Gastrocnemius medialis (tissue), 4 donors: ENCODE measurements at regions not wholly inside any gene's neighbourhood (a gene's known extent, or its start where the extent isn't known, plus 50 kb on each side); places are given as distances from the start of the nearest gene placed in this dataset.

ENCODE experiments used
- ATAC-seq, 2 donors: fragments of 150-250 bp; one replicate each; pipeline ENCODE4 v1.9.1; 2016
- DNase-seq, 2 donors: peaks; one replicate each; pipeline ENCODE4 v3.0.0-alpha.2; 2019
- H3K27ac ChIP-seq, 4 donors: fragments of 200-600 bp; sonication (generic); 1 replicate in 1 of 4; 2 replicates in 3 of 4; pipeline ENCODE4 v1.5.1; 2016 to 2018; ENCODE audit warnings: mild to moderate bottlenecking in 2 of 4, moderate library complexity in 1 of 4
- H3K27me3 ChIP-seq, 3 donors: fragments of 200-600 bp; sonication (generic) in 2 of 3; 1 replicate in 1 of 3; 2 replicates in 2 of 3; pipeline versions ENCODE4 v1.5.1 to v1.6.0; 2016 to 2019; ENCODE audit warnings: mild to moderate bottlenecking in 1 of 3, moderate library complexity in 1 of 3
- H3K36me3 ChIP-seq, 2 donors: fragments of 200-600 bp; sonication (generic) in 1 of 2; one replicate each; pipeline ENCODE4 v1.5.1; 2017 to 2018
- H3K4me1 ChIP-seq, 2 donors: fragments of 200-600 bp; sonication (generic) in 1 of 2; one replicate each; pipeline ENCODE4 v1.5.1; 2016 to 2017; ENCODE audit warnings: mild to moderate bottlenecking in 2 of 2
- H3K4me3 ChIP-seq, 4 donors: fragments of 200-600 bp; sonication (generic) in 3 of 4; 1 replicate in 1 of 4; 2 replicates in 3 of 4; pipeline ENCODE4 v1.5.1; 2016 to 2019; ENCODE audit warnings: mild to moderate bottlenecking in 2 of 4
- H3K9me3 ChIP-seq, 3 donors: fragments of 200-600 bp; sonication (generic) in 2 of 3; 1 replicate in 1 of 3; 2 replicates in 2 of 3; pipeline ENCODE4 v1.5.1; 2016 to 2019
- POLR2A ChIP-seq, 2 donors: fragments of 450-650 bp; IDR thresholded peaks; one replicate each; pipeline ENCODE4 v1.6.1; 2017; ENCODE audit warnings: antibody characterized with exemption in 2 of 2, mild to moderate bottlenecking in 2 of 2, moderate library complexity in 2 of 2
- in situ Hi-C, 4 donors: fragments of 200-750 bp; cut with MboI; loops; one replicate each; pipeline versions ENCODE4 v1.15.0 to v1.8.0; 2017; ENCODE audit warnings: low sequenced_read_pairs in 4 of 4
- intact Hi-C: fragments of 100-400 bp; cut with DNase I; formaldehyde crosslinking; loops from one replicate; pipeline ENCODE4 v1.15.1; 2023; ENCODE audit warnings: low total_unique reads
- TF ChIP-seq, protein P1 (sequence below), 5 experiments: fragments of 450-650 bp in 3 of 5; fragments of 200-600 bp in 2 of 5; sonication (generic) in 2 of 5; IDR thresholded peaks in 4 of 5; conservative IDR thresholded peaks in 1 of 5; 1 replicate in 4 of 5; 2 replicates in 1 of 5; pipeline ENCODE4 v1.5.1; 2016 to 2019; ENCODE audit warnings: antibody characterized with exemption in 5 of 5, mild to moderate bottlenecking in 3 of 5, moderate library complexity in 3 of 5

- no peaks in the 10 kb centered on the region for H3K36me3 ChIP-seq
- ATAC-seq (no peak), DNase-seq (no peak)
- in situ Hi-C loops = no loop called here
- intact Hi-C loops = no loop called here
- TF ChIP-seq, protein P1, sequence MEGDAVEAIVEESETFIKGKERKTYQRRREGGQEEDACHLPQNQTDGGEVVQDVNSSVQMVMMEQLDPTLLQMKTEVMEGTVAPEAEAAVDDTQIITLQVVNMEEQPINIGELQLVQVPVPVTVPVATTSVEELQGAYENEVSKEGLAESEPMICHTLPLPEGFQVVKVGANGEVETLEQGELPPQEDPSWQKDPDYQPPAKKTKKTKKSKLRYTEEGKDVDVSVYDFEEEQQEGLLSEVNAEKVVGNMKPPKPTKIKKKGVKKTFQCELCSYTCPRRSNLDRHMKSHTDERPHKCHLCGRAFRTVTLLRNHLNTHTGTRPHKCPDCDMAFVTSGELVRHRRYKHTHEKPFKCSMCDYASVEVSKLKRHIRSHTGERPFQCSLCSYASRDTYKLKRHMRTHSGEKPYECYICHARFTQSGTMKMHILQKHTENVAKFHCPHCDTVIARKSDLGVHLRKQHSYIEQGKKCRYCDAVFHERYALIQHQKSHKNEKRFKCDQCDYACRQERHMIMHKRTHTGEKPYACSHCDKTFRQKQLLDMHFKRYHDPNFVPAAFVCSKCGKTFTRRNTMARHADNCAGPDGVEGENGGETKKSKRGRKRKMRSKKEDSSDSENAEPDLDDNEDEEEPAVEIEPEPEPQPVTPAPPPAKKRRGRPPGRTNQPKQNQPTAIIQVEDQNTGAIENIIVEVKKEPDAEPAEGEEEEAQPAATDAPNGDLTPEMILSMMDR (IDR thresholded peaks at IDR 0.05 in 4 of 5, conservative IDR thresholded peaks at IDR 0.05 in 1 of 5) = no peak
- TF ChIP-seq POLR2A (IDR thresholded peaks at IDR 0.05) = no peak
- no peaks in the 10 kb centered on the region for H3K27me3 ChIP-seq
- no peaks in the 10 kb centered on the region for H3K9me3 ChIP-seq
- H3K27ac ChIP-seq = no peak overlapping the region
- H3K4me3 ChIP-seq = no peak overlapping the region
- H3K4me1 ChIP-seq = no peaks in the 10 kb centered on the region
Measured at GRCh38 chrX:114152801-114153200, 431.1 kb upstream of the HTR2C start.

DNA sequence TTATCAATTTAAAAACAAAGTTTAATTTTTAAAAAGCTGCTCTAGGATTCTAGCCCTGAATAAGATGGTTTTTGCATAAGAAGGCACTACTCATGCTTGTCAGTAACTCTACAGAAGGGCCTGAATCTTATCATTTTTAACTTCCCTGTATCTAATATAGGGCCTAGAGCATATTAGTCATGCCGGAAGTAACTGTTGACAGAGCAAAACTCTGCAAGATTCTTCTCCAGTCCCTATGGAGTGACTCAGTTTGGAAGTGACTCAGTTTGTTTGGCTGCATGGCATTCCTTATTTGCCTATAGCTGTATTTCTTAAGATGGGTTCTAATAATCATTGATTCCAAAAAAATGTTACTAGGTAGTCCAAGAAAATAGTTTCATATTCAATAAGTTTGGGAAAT is 431.8 kb upstream of the HTR2C start:
- Histone ChIP-seq H3K27ac (no peak overlapping the region), H3K4me1 (no peaks in the 10 kb centered on the region)

DNA sequence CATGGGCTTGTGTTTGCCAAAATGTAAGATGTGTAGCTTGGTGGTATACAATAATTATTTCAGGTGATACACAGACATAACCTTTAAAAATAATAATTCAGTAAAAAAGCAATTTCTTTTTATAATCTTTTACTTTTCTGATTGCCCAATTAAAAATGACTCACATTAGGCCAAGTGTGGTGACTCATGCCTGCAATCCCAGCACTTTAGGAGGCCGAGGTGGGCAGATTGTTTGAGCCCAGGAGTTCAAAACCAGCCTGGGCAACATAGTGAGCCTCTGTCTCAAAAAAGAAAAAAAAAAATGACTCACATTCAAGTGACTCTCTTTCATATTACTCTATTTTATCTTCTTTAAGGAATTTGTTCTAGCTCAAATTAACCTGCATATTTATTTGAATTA is 449.4 kb upstream of the HTR2C start:
- H3K27me3 ChIP-seq = no peaks in the 10 kb centered on the region
- H3K9me3 ChIP-seq = no peaks in the 10 kb centered on the region
- intact Hi-C loops (no loop called here), in situ Hi-C loops (no loop called here)
- DNase-seq (no peak), ATAC-seq (no peak)
- no peak overlapping the region for H3K4me3 ChIP-seq
- no peaks in the 10 kb centered on the region for H3K36me3 ChIP-seq
- TF ChIP-seq, protein P1 (IDR thresholded peaks at IDR 0.05 in 4 of 5, conservative IDR thresholded peaks at IDR 0.05 in 1 of 5) = no peak
- no peak for TF ChIP-seq POLR2A (IDR thresholded peaks at IDR 0.05)
- no peaks in the 10 kb centered on the region for H3K4me1 ChIP-seq
- H3K27ac ChIP-seq = no peak overlapping the region

More for the DNA sequence above, 431.8 kb upstream of the HTR2C start:
- in situ Hi-C loops = no loop called here
- intact Hi-C loops = no loop called here
- Histone ChIP-seq H3K36me3 (no peaks in the 10 kb centered on the region), H3K27me3 (no peaks in the 10 kb centered on the region), H3K4me3 (no peak overlapping the region), H3K9me3 (no peaks in the 10 kb centered on the region)
- TF ChIP-seq POLR2A (IDR thresholded peaks at IDR 0.05) = no peak
- TF ChIP-seq, protein P1 (IDR thresholded peaks at IDR 0.05 in 4 of 5, conservative IDR thresholded peaks at IDR 0.05 in 1 of 5) = no peak
- DNase-seq (no peak), ATAC-seq (no peak)

- intact Hi-C loops = no loop called here
- Histone ChIP-seq H3K27ac (no peak overlapping the region), H3K9me3 (no peaks in the 10 kb centered on the region), H3K4me1 (no peaks in the 10 kb centered on the region), H3K4me3 (no peak overlapping the region), H3K36me3 (no peaks in the 10 kb centered on the region), H3K27me3 (no peaks in the 10 kb centered on the region)
- DNase-seq (no peak), ATAC-seq (no peak)
- TF ChIP-seq, protein P1 (IDR thresholded peaks at IDR 0.05 in 4 of 5, conservative IDR thresholded peaks at IDR 0.05 in 1 of 5) = no peak
- TF ChIP-seq POLR2A (IDR thresholded peaks at IDR 0.05) = no peak
- in situ Hi-C loops = no loop called here
Measured at GRCh38 chrX:114127411-114128025, 456.4 kb upstream of the HTR2C start.

- H3K27ac ChIP-seq = no peak overlapping the region
- DNase-seq = no peak
- H3K9me3 ChIP-seq = no peaks in the 10 kb centered on the region
- H3K27me3 ChIP-seq = no peaks in the 10 kb centered on the region
- TF ChIP-seq, protein P1 (IDR thresholded peaks at IDR 0.05 in 4 of 5, conservative IDR thresholded peaks at IDR 0.05 in 1 of 5) = no peak
- in situ Hi-C loops = no loop called here
- no peak for ATAC-seq
- H3K4me1 ChIP-seq = no peaks in the 10 kb centered on the region
- H3K4me3 ChIP-seq = no peak overlapping the region
- H3K36me3 ChIP-seq = no peaks in the 10 kb centered on the region
- intact Hi-C loops = no loop called here
Measured at GRCh38 chrX:114127005-114127404, 456.9 kb upstream of the HTR2C start.
